ENCODE measurements at regions not wholly inside any gene's neighbourhood (a gene's known extent, or its start where the extent isn't known, plus 50 kb on each side); places are given as distances from the start of the nearest gene placed in this dataset.

DNA sequence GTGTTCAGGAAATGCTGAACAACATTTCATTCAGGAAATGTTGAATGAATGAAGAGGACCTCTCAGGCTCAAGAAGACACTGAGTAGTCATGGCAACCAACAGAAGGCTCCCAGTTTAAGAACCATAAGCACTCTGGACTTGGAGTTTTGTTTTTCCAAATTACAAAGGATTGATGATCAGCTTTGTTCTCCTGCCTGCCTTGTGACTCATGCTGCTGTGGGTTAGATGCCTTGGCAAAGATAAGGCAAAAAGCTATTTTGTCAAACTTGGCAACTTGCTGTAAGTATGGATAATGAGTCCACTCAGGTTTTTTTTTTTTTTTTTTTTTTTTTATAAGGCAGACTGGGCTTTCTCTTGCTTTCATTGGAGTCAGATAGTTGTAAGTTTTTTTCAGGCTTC is 365.0 kb downstream of the TMEM232 start:
- TF ChIP-seq, protein P1, sequence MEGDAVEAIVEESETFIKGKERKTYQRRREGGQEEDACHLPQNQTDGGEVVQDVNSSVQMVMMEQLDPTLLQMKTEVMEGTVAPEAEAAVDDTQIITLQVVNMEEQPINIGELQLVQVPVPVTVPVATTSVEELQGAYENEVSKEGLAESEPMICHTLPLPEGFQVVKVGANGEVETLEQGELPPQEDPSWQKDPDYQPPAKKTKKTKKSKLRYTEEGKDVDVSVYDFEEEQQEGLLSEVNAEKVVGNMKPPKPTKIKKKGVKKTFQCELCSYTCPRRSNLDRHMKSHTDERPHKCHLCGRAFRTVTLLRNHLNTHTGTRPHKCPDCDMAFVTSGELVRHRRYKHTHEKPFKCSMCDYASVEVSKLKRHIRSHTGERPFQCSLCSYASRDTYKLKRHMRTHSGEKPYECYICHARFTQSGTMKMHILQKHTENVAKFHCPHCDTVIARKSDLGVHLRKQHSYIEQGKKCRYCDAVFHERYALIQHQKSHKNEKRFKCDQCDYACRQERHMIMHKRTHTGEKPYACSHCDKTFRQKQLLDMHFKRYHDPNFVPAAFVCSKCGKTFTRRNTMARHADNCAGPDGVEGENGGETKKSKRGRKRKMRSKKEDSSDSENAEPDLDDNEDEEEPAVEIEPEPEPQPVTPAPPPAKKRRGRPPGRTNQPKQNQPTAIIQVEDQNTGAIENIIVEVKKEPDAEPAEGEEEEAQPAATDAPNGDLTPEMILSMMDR (IDR thresholded peaks at IDR 0.05) = no peak
- TF ChIP-seq EZH2phosphoT487 (IDR thresholded peaks at IDR 0.05) = no peak

Measured in neural progenitor cell (in vitro differentiated cells).